HT-29 (cell line): ENCODE measurements at regions not wholly inside any gene's neighbourhood (a gene's known extent, or its start where the extent isn't known, plus 50 kb on each side); places are given as distances from the start of the nearest gene placed in this dataset.
"Not testable (repeated sequence)": the region's sequence is repeated elsewhere in the genome, so short reads cannot be mapped to it uniquely, and the experiment has no call there.

ENCODE experiments used
- DNase-seq: peaks from one replicate; pipeline ENCODE4 v3.0.0-alpha.2; 2015; ENCODE audit warnings: low spot score

DNA sequence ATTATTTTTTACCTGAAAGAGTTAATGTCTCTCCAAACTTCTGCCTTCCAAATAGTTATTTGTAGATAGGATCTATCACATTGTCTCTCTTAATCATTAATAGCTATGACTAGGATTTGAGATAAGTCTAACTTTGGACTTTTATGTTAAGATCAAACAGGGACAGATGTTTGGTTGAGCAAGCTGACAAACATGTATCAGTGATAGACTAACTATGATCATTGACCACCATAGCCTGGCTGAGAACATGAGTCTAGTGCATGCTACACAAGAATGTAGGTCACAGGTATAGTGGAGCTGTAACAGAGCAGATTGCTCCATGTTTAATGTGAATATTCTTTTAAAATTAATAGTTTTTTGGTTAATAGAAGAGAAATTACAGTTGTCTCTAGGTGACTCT, 52.0 kb downstream of the SYT15B start:
- not testable (repeated sequence) for DNase-seq

DNA sequence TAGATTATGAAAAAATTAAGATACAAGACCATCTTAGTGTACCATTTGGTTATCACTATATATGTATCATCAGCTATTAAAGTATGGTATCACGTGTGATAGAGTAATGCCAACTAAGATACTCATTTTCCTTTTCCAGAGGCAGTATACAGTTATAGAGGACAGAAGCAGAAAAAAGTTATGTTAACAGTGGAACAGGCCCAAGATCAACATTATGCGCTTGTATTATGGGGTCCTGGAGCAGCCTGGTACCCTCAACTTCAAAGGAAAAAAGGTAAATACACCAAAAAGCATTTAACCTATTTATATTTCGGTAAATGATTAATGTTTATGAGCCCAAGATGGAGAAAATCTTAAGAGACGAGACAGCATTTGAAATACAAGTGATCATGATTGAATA, 52.9 kb downstream of the SYT15B start:
- not testable (repeated sequence) for DNase-seq

DNA sequence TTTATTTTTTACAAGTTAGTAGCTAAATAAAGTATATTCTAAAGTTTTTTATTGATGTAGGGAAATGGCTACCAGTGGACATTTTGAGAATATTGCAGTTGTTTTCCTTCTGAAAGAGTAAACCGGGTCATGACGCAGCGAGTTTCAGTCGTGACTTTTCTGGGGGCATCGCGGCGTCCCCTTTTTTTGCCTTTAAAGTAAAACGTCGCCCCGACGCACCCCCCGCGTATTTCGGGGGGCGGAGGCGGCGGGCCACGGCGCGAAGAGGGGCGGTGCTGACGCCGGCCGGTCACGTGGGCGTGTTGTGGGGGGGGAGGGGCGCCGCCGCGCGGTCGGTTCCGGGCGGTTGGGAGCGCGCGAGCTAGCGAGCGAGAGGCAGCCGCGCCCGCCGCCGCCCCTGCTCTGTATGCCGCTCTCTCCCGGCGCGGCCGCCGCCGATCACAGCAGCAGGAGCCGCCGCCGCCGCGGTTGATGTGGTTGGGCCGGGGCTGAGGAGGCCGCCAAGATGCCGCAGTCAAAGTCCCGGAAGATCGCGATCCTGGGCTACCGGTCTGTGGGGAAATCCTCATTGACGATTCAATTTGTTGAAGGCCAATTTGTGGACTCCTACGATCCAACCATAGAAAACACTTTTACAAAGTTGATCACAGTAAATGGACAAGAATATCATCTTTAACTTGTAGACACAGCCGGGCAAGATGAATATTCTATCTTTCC, 57.5 kb downstream of the SYT15B start:
- DNase-seq = peak; percentile 3

DNA sequence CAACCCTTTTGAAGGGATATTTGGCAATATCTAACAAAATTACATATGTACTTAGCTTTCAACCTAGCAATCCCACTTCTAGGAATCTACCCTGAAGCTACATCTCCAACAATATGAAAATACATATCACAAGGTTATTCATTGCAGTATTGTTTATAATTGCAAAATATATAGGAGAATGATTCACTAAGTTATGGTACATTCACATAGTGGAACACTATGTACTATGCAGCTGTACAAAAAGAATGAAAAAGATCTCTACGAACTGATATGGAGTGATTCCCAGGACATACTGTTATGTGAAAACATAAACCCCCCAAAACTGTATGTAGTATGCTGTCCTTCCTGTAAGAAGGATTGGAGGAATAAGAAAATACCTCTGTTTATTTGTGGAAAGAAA, 62.1 kb downstream of the SYT15B start:
- not testable (repeated sequence) for DNase-seq

DNA sequence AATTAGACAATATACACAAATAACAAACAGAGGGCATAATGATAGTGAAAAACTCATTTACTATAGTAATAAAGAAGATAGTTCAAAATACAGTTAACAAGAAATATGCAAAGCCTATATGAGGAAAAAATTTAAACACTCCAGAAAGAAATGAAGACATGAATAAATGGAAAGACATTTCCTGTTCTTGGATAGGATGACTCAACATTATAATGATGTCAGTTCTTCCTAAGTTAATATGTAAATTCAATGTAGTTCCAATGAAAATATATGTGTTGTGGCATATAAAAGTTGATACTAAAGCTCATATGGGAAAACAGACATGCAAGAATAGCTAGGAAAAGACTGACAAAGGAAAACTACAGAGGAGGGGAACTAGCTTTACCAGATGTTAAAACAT, 63.5 kb downstream of the SYT15B start:
- not testable (repeated sequence) for DNase-seq

DNA sequence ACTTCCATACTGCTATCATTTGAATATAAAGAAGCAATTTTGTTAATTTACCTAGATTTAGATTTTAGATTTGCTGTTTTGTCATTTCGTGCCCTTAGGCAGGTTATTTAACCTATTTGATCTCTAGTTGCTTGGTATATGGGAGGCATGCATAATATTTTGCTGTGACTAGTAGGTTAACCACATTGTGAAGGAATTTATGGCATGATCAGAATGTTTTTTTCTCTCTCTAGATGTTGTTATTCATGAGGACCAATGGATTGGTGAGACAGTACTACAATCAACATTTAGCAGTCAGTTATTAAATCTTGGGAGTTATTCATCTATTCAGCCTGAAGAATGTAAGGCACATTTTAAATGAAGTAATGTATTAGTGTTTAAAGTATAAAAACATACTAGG, 67.2 kb downstream of the SYT15B start:
- not testable (repeated sequence) for DNase-seq

DNA sequence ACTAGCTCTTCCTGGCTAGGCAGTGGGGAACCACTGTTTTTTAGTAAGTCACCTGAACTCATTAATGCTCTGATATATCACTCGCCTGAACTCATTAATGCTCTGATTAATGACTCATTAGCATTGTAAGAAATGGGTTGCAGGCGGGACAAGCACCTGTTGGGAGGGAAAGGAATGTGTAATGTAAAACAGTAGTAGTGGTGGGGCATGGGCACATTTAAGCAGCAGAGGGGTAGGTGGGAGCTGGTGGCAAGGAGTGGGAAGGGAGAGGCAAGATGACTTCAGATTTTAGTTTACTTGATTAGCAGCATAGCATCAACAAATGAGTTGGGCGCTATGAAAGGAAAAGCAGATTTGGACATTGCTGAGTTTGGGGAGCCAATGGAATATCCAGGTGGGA, 68.2 kb downstream of the SYT15B start:
- DNase-seq = not testable (repeated sequence)

DNA sequence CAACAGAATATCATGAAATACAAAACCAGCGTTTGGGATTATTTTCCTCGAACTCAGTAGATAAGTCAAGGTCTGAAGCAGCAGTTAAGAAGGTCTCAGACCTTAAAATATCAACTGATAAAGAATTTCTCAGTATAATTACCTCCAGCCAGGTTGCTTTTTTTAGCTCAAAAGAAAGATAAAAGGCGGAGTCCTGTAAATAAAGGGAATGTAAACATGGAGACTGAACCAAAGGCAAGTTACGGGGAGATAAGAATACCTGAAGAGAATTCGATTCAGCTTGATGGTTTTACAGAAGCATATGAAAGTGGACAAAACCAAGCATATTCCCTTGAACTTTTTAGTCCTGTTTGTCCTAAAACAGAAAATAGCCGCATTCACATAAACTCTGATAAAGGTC, 73.1 kb downstream of the SYT15B start:
- not testable (repeated sequence) for DNase-seq

DNA sequence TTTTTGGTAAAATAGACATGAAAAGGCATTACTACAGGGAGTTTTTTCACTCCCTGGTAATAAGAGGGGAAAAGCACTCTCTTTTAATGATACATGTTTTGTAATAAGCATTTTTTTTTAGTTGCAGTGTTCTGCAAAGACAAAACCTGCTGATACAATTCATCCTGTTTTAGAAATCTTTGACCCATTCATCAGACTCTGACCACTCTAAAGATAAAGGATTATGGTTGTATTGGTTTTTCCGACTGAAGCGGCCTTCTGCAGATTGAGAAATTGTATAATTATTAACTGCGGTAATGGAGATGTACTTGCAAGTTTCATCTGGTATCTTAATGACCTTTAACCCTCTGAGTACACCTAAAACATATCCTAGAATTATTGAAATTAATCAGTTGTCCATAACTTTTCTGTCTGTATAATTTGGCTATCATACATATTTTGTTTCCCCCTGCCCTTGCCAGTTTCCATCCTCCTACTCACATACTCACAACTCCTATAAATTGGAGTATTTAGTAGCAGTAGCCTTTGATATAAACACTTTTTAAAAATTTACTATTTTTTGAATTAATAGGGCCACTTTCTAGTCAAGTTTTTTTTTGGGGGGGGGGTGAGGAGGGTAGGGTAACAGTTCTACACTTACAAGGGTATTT, 79.4 kb downstream of the SYT15B start:
- DNase-seq = not testable (repeated sequence)

DNA sequence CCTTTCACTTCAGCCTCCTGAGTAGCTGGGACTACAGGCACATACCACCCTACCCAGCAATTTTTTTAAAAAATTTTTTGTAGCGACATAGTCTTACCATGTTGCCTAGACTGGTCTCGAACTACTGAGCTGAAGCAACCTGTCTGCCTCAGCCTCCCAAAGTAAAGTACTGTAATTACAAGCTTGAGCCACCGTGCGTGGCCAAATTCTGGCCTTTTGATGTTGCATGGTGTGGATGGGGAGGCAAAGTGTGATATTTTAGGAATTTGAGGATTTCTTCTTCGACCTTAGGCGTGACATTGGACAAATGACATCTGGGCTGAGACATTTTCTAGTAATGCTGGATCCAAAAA, 81.8 kb downstream of the SYT15B start:
- DNase-seq = not testable (repeated sequence)

DNA sequence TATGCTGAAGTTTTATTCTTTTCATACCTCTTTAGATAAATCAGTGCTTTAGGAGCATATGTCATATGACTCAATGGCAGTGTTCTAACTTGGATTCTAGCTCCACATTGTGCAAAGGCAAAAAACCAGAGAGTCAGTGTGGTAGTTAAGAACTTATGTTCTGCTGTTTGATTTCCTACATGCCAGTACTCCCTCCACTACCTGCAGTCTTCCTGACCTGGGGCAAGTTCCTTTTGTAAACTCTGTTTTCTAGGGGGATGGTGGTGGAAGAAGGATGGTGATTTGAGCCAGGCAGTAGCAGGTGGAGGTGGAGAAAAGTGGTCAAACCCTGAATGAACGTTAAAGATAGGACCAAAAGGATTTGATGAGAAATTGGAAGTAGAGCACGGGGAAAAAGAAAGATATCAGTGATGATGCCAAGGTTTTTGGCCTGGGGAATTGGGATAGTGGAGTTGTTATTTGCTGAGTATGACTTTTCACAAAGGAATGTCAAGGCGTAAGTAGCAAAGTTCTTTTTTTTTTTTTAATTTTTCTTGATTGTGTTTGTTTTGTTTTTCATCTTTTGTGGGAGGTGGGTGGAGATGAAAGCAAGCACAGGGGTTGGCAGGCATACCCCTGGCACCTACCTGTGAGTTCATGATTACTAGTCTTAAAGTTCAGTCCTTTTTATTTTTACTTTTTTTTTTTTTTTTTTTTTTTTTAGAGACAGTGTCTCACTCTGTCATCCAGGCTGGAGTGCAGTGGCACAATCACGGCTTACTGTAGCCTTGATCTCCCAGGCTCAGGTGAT, 82.3 kb downstream of the SYT15B start:
- not testable (repeated sequence) for DNase-seq

DNA sequence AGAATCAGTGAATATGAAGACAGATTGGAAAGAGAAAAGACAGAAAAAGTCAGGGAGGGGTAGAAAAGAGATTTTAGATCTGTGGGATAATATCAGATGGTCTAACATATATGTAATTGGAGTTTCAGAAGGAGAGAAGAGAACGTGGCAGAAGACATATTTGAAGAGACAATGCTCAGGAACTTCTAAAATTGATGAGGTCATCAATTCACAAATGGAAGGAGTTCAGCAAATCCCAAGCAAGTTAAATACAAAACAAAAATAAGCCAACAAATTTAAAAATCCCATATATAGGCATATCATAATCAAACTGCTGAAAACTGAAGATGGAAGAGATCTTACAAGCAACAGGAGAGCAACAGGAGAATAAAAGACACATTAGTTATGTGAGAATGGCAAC, 87.3 kb downstream of the SYT15B start:
- not testable (repeated sequence) for DNase-seq

DNA sequence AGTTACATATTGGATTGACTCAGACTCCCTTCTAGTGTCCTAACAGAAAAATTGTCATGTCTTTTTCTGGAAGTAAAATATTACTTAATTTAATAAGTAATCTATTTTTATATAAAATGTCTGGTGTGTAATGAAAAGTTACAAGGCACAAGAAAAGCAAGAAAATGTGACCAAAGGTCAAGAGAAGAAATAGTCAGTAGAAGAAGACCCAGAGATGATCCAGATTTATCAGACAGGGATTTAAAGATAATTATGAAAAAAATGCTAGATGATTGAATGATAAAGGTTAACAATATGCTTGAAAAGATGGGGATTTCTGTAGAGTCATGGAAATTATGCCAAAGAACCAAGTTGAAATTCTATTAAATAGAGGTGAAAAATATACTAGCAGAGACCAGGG, 87.8 kb downstream of the SYT15B start:
- not testable (repeated sequence) for DNase-seq

DNA sequence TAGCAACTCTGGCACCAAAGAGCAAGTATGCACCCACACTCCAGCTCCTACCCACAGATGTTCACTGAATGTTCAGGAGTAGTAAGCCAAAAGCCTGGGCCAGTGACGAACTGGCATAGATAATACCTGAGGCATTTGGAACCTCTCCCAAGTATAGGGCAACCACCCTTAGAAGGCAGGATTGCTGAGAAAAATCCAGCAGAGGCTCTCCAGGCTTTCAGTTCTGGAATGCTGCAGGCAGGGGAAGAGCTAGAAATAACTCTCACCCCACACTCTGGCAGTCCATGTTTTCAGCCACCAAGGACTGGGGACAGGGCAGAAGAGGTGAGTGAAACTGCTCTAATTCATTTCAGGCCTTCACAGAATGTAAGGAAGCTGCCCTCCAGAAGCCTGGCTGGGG, 90.3 kb downstream of the SYT15B start:
- DNase-seq = not testable (repeated sequence)

DNA sequence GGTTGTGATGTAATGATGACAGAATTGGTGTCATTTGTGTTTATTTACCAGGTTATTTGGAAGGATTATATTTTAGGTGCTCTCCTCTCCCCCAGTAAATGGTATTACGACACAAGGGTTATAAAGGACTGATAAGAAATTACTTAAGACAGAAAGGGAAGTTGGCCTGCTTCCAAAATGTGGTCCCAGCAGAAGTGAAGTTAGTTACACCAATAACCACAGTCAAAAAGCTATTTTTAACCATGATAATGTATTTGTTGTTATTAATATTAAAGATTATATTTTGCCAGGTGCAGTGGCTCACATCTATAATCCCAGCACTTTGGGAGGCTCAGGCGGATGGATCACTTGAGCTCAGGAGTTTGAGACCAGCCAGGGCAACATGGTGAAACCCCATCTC, 92.5 kb downstream of the SYT15B start:
- DNase-seq = not testable (repeated sequence)

DNA sequence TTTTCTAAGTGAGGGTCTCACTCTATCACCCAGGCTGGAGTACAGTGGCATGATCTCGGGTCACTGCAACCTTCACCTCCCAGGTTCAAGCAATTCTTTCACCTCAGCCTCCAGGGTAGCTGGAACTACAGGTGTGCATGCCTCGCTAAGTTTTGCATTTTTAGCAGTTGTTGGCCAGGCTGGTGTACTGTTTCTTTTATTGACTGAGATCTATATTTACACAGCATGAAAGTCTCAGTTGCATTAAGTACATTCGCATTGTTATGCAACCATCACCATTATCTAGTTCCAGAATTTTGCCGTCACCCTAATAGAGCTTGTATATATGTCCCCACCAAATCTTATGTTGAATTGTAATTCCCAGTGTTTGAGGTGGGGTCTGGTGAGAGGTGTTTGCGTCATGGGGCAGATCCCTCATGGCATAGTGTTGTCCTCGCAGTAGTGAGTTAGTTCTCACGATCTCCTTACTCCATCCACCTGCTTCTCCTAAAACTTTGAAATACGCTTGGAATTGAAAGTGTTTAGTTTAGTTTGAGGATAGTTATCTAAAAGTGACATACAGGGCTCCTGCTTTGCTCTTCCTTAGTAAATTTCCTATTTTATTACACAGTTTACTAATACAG, 101.3 kb downstream of the SYT15B start:
- DNase-seq = not testable (repeated sequence)

DNA sequence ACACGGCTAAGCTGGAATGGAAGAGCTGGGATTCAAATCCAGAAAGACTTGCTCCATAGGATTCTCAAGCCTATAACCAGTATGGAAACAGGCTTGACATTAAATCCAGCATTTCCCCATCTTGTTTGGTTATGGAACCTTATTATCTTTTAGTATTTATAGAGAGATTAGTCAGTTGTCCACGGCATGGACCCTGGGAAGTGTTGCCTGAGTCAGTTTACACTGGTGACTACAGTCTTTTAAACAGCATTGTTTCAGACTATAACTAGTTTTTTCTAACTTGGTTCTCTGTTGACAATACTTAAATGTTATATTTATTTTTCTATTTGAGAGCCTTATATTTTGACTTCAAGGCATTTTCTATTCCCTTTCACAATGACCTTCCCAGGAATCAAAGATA, 106.7 kb downstream of the SYT15B start:
- DNase-seq = not testable (repeated sequence)

DNA sequence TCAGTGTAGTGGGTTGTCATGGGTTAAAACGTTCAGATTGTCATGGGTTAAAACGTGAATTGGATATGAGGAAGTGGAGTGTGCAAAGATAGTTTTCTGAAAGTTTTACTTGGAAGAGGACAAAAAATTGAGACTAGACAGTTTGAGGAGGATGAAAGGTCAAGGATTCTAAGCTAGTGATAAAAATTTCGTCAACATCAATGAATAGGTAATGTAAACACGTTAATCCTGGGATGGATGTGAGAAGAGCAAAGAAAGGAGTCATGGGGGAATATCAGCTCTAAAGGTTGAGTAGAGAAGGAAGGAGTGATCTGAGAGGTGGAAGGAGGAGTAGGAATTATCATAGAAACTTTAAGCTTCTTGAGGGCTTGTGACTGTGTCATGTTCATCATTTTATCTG, 109.2 kb downstream of the SYT15B start:
- DNase-seq = not testable (repeated sequence)

DNA sequence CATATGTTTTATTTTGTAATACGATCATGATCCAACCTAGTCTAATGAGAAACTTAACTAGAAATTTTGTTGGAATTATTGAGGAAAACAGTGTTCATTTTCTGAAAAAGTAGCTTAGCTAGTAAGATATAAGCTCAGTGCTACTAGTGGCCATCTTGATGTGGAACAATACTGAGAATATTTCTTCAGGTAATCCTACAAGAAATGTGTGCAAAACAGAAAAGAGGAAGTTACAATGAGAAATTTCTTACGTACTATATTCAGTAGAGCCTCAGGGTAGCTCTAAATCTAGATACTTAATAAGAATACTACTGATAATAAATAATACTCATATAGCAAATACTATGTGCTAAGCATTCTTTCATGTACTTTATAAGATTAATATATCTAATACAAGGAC, 114.8 kb downstream of the SYT15B start:
- not testable (repeated sequence) for DNase-seq

DNA sequence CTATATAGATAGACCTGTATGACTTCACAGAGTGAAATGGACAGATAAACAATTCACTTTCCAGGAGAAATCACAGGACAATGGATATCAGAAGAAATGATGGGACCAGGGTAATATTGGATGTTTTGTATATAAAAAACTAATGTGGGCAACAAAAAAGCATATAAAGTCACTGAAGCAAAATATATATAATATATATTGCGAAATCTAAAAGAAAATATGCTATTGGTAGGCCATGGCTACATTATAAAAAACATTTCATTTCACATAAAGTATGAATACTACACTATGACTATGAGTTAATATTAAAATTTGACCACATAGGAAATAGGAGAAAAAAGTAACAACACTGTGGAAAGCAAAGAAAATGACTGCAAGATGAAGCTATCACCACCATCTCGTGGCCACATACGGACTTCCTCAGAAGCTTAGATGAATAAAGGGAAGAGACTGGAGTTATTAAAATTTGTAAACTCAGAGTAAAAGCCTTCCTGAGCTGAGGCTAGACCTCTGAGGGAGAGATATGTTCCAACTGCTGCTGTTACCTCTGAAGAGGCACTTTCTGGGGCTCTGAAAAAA, 115.8 kb downstream of the SYT15B start:
- DNase-seq = not testable (repeated sequence)

DNA sequence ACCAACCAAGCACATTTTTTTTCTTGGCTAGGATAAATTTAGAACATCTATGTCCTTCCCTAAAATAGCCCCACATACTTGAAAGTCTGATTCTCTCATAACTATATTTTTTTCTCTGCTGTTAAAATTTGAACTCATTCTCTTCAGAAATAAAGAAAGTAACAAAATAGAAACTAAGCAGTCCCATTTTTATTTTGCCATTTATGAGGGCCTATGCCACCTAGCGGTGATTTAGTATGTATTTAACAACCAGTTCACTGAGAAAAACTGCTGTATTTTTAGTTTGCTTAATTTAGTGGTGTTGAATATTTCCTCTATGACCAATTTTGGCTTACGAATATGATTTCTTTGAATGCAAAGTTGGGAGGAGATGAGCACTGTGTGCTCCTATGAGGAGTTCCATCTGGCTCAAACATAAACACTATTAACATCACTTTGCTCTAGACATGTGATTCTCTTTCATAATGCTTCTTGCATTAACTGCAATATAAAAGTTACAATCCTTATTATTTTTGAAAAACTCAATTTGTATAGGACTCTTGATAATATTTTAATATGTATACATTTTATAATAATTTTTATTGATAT, 116.6 kb downstream of the SYT15B start:
- peak; percentile 35 for DNase-seq
